GM19372 (cell line): ENCODE measurements at regions not wholly inside any gene's neighbourhood (a gene's known extent, or its start where the extent isn't known, plus 50 kb on each side); places are given as distances from the start of the nearest gene placed in this dataset.

ENCODE experiments used
- ATAC-seq: cut with Tn5 transposase; IDR thresholded peaks from one replicate; pipeline ENCODE4 v1.9.1; 2021; ENCODE audit warnings: mild to moderate bottlenecking, low read depth, moderate library complexity; ENCODE audit not compliant: unreplicated experiment

DNA sequence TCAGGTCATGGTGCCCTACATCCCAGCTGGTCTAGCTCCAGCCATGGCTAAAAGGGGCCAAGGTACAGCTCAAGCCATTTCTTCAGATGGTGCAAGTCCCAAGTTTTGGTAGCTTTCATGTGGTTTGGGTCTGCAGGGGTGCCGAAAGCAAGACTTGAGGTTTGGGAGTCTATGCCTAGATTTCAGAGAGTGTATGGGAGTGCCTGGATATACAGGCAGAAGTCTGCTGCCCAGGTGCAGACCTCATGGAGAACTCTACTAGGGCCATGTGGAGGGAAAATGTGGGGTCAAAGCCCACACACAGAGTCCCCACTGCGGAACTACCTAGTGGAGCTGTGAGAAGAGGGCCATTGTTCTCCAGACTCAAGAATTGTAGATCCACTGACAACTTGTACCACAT, 1000.9 kb upstream of the ADGRB3 start:
- no peak for ATAC-seq

DNA sequence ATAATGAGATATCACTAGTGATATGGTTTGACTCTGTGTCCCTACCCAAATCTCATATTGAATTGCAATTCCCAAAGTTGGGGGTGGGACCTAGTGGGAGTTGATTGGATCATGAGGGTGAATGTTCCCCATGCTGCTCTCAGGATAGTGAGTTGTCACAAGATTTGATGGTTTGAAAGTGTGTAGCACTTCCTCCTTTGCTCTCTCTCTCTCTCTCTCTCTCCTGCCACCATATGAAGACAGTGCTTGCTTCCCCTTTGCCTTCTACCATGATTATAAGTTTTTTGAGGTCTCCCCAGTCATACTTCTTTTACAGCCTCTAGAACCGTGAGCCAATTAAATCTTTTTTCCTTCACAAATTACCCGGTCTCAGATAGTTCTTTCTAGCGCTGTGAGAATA, 1002.0 kb upstream of the ADGRB3 start:
- ATAC-seq, result no peak

DNA sequence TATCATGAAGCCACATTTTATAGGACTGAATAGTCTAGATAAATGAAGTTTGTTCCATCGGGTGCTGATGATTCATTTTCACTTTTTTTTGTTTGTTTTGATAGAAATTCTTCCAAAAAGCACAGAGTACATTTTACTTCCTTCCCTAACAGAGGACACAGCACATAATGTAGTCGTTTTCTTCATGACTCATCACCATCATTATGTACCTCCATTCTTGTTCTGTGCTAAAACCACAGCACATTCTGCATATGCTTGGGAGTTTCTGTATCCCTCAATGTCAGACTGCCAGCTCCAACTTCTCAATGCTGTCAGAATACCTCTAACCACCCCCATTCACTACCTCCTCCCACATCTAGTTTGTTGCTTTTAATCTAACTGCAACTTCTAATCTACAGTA, 1004.9 kb upstream of the ADGRB3 start:
- no peak for ATAC-seq

DNA sequence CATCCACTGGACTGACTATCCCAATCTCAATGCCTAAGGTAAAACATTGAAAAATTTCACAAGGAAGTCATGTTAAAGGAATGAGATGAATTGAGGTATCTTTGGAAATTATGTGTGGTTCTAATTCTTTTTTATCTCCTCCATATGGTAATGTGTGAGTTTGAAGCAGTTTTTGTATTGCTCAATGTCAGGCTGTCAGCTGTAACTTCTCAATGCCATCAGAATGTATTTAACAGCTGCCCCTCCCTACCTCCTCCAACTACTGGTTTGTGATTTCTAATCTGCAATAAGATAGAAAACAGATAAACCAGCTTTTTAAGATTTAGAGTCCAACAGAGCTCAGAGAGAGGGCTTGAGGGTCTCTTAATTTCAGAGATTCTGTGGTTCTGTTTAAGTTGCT, 1005.8 kb upstream of the ADGRB3 start:
- ATAC-seq, result no peak

DNA sequence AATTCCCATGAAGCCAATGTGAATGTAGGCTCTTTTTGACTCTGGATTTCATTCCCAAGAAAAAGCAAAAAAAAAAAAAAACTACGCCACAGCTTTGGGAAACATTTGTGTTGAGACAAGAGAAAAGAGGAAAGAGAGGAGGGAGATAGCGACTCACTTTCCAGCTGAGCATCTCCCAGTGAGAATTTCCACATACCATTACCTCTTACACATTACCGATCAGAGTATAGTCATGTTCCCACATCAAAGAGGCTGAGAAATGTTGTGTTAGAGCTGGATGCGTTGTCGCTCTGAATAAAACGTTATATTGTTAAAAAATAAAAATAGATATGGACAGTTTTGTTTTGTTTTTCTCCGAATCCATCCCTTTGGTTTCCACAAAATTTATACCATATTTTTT, 1019.3 kb upstream of the ADGRB3 start:
- no peak for ATAC-seq

DNA sequence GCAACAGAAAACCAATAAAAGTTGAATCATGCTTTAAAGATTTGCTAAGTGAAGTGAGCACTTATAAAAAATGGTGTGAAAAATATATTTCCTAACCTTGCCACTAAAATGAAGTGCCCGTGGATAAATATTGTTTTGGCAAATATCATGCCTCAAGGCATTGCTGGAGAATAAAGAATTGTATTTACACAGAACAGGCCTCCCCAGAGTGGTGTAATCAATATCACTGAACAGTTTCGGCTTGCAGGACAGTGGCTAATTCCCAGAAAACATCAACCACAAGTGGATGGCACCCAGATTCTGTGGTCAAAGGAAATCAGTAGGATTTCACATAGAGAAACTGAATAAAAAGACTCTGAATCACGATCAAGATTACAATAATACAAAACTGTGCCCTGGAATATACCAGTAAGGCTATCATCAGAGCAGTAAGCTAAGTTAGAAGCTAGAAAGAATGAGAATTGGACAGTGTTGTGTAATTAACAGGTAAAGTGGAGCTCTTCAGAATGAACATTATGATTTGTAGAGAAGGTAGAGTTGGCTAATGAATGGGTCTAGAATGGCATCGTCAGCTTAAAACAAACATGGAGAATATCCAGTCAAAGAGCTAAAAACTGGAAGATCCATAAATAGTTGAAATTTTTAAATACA, 1026.9 kb upstream of the ADGRB3 start:
- ATAC-seq, result no peak

DNA sequence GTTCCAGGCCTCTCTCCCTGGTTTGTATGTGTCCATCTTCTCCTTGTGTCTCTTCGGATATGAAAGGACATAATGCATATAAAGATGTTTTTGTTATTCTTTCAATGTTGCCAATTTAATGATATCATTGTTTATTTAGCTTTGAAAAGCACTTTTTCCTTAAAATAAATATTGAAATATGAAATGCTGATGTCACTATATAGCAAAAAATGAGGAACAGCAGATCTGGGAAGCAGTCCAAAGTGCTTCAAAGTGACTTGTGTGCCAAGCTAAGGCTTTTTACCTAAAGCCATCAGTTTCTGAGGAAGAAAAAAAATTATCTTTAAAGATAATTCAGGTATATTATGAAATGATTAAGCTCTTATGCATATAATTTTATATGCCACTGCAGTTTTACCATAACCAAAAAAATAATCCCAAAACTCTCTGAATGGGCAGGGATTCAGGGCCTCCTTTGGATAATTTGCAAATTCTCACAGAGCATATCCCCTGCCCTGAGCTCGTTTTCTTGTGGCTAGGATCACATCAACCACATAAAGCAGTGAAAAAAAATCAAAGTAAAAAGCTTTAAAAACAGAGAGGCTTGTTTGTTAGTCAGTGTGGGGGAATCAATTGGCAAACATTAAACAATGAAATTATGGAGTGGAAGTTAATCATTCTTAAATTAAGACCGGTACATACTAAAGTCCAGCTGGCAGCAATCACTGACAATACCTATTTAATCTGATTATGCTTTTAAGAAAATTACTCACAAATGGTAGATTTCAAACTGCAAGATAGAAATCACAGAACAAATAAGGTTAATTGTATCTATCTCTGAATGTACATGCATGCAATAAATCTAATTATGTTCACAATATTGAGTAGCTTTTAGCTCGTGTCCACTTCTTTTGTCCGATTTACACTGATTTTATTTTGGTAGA, 1027.9 kb upstream of the ADGRB3 start:
- no peak for ATAC-seq

DNA sequence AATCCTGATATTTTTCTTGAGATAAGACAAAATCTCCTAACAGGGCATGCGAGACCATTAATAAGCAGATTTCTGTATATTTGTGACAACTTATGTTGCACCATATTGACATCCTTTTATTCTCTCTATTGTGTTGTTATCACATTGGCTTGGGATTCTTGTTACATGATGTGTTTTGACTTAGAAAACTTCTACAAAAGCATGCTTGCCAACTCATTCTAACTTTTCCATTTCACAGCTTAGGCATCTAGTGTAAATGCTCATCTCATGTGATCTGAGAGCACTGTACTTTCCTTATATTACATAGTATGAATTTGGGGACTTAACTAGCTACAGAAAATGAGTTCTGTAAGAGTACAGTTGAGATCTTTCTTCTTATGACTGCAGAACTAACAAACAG, 1040.7 kb upstream of the ADGRB3 start:
- ATAC-seq, result no peak

DNA sequence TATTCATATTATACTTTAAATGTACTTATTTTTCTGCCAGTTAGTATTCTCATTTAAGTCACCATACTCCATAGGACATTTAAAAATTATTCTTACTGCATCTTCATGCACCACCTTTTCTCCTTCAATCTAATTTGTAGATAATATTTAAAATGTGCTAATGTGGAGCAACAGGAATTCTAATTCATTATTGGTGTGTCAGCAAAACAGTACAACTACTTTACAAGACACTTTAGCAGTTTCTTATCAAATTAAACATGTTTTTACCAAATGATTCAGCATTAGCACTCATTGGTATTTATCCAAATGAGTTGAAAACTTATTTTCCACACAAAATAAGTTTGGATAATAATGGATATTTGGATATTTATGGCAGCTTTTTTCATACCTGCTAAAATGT, 1041.8 kb upstream of the ADGRB3 start:
- no peak for ATAC-seq

DNA sequence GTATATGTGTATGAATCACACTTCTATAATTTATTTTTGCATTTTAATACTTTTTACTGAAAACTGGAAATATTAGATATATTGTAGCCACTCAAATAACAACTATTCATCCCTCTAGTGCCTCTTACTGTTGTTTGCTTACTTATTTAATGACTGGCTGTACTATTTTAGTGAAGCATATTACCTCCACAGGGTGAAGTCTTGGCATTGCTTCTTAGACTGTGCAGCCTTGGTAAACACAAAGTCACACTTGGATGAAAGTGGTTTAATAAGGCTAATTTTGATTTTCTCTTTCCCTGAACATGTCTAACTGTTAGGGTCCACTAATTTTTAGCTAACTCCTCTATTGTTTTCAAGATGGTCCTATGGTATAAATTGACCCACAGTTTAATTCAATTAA, 1043.2 kb upstream of the ADGRB3 start:
- no peak for ATAC-seq

DNA sequence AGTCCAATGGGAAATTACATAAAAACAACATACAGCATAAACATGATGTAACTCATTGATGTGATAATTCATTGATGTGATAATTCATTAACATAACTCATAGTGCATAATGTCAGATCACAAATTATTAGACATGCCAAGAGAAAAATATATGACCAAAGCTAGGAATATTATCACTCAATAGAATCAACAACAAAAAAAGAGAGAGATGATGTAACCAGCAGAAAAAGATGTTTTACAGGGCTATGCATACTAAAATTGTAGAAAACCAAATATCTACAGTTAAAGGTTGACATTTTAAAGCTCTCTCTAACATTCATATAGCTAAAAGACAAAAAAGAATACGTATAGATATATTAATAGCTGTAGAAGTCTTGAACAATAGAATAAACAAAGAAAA, 1067.2 kb upstream of the ADGRB3 start:
- ATAC-seq, result no peak

DNA sequence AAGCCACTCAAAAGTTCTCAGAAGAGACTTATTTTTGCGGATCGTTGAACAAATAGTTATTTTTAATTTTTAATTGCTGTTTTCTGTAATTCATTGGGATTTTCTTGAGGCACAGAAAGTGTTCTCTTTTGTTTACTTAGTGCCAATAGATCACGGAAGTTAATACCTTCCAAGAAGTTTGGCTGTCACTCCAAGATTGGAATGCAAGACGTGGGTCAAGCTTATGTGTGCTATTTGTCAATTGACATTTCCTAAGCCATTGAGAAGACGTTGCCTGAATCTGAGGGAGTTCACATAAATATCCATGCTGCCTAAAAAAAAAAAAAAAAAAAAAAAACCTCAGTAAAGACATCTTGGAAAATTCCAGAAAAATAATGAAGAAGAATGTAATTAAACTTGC, 1071.4 kb upstream of the ADGRB3 start:
- ATAC-seq, result no peak

DNA sequence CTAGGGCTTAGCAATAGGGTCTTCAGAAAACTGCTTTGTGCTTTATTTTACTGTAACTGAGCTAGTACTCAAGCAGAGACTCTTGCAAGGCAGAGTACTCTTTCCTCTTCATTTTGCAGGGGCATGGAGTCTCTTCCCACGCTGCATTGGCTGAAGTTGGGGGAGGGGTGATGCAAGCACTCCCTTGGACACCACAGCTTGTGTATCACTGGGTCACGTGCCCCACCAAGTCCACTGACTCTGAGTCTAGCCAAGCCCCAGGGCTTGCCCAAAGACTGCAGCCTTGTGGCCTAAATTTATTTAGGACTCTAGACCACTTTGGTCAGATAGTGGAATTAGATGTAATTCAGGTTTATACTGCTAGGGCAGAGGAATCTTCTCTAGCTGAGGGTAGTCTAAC, 1075.0 kb upstream of the ADGRB3 start:
- ATAC-seq, result no peak

DNA sequence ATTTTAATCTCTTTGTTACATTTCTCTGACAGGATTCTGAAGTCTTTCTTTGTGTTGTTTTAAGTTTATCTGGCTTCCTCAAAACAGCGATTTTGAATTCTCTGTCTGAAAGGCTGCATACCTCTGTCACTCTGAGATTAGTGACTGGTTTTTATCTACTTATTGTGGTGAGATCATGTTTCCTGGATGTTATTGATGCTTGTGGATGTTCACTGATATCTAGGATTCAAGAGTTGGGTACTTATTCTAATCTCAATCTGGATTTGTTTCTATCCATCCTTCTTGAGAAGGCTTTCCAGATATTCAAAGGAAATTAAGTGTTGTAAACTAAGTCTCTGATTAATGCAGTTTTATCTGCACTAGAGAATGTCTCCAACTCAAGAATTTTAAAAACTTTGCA, 1076.1 kb upstream of the ADGRB3 start:
- ATAC-seq, result no peak

DNA sequence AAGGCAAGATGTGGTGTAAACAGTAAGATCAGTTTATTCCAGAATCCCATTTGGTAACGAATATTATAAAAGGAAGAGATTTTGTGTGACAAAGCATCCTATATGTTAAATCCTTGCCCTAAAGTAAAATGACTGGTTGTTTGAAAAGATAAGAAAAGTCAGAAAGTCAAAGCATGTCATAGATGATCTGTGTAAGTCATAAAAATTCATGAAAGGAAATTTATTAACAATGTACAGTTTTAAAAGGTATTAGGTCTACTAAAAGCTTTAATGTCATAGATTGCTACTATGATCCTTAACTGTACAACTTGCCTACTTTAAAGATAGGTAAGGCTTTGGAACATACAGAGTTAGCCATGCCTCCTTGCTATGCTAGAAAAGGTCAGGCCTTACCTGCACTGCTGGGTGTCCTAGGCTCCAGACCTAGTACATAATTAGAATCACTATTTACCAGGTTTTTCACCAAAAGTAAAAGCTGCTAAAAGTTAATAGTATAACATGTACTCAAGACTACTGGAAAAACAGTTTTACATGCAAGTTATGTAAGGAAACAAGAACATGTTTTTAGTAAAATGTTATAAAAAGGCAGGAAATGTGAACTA, 1090.1 kb upstream of the ADGRB3 start:
- no peak for ATAC-seq

DNA sequence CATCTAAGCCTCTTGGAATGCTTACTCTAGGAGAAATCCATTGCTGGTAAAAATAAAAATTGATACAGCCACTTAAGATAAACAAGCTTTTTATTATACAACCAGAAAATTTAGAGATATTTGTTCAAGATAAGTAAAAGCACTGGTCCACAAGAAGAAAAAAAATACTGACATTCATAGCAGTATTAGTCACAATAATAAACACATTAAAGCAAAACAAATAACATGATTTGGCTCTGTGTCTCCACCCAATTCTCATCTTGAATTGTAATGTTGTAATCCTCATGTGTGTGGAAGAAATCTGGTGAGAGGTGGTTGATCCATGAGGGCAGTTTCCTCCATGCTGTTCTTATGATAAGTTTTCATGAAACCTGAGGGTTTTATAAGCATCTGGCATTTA, 1093.5 kb upstream of the ADGRB3 start:
- no peak for ATAC-seq

DNA sequence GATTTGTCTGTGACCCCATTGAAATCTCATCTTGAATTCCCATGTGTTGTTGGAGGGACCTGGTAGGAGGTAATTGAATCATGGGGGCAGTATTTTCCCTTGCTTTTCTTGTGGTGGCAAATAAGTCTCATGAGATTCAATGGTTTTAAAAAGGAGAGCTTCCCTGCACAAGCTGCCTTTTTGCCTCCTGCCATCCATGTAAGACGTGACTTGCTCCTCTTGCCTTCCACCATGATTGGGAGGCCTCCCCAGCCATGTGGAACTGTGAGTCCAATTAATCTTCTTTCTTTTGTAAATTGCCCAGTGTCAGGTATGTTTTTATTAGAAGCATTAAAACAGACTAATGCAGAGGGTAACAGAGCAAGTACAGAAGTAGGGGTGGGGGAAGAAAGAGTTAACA, 1097.0 kb upstream of the ADGRB3 start:
- ATAC-seq, result no peak

DNA sequence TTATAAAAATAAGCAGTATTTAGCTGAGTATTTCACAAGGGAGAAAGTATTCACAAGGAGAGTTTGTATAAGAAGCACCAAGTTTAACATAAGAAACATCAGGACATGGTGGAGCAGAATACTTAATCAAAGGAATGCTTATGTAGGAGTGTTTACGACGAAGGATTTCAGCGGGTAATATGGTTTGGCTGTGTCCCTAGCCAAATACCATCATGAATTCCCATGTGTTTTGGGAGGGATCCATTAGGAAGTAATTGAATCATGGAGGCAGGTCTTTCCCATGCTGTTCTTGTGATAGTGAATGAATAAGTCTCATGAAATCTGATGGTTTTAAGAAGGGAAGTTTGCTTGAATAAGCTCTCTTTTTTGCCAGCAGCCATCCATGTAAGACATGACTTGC, 1099.1 kb upstream of the ADGRB3 start:
- ATAC-seq, result no peak

DNA sequence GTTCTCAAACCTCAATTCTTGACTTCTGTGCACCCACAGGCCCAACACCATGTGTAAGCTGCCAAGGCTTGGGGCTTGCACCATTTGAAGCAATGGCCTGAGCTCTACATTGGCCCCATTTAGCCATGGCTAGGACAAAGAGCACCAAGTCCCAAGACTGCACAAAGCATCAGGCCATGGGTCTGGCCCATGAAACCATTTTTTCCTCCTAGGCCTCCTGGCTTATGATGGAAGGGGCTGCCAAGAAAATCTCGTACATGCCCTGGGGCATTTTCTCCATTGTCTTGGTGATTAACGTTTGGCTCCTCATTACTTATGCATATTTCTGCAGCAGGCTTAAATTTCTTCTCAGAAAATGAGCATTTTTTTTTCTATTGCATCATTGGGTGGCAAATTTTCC, 1128.7 kb upstream of the ADGRB3 start:
- no peak for ATAC-seq

DNA sequence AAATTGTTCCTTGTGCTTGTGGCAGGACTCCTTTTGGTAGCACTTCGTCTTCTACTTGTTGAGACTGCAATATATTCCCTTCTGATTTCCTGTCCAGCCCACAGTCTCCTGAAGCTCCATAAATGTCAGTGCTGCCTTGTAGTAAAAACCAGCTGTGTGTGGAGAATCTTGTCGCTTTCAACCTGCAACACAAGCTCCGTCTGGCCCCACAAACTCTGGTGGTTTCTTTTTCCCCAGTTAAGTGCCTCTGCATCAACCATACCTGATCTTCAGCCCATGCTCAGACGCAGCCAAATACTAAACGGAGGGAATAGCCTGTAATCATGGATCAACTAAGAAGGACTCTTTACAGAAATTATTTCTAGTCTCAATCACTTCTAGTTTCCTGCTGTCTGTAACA, 1133.3 kb upstream of the ADGRB3 start:
- no peak for ATAC-seq

DNA sequence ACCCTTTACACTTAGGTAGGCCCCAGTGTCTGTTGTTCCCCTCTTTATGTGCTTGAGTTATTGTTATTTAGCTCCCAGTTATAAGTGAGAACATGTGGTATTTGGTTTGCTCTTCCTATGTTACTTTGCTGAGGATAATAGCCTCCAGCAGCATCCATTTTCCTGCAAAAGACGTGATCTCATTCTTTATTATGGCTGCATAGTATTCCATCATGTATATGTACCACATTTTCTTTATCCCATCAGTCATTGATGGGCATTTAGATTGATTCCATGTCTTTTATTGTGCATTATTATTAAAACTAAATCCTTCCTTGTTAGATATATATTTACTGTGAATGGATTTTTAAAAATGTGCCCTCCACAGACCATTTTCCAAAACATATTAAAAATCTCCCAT, 1137.3 kb upstream of the ADGRB3 start:
- ATAC-seq, result no peak

DNA sequence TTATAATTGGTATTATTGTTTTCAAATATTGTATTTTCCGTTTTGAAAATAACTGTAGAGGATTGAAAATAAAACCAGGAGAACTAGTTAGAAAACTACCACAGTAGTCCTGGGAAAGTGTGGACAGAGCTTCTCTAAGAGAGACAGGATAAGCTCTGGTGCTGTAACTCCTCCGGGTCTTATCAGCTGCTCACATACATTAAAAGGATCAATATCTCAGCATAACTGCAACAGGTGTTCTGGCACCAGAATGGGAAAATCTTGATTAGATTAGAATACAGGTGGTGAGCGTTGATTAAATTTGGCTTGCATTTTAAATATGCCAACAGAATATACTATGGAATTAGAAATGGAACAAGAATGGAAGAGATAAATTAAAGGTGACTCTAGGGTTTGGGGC, 1138.9 kb upstream of the ADGRB3 start:
- no peak for ATAC-seq
